ENCODE measurements at regions not wholly inside any gene's neighbourhood (a gene's known extent, or its start where the extent isn't known, plus 50 kb on each side); places are given as distances from the start of the nearest gene placed in this dataset.
"Not testable (repeated sequence)": the region's sequence is repeated elsewhere in the genome, so short reads cannot be mapped to it uniquely, and the experiment has no call there.

DNA sequence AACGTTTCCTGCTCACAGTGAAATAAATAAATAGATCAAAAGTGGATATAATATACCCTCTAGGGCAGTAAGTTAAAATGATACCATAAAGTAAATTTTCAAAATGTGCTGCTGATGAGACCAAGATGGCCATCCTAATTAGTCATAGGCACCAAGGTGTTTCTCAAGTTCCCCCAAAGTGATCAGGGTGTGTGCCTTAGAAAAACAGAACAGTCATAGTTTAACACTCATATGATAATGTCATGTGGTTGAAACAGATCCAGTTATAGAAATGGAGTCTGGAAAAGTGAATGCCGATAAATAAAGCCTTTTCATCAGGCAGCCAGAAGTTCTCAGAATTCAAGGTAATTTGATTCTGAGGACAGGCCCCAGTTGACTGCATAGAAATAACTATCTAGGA lies 161.5 kb upstream of the CDKN2B start:
- no peak for DNase-seq

DNA sequence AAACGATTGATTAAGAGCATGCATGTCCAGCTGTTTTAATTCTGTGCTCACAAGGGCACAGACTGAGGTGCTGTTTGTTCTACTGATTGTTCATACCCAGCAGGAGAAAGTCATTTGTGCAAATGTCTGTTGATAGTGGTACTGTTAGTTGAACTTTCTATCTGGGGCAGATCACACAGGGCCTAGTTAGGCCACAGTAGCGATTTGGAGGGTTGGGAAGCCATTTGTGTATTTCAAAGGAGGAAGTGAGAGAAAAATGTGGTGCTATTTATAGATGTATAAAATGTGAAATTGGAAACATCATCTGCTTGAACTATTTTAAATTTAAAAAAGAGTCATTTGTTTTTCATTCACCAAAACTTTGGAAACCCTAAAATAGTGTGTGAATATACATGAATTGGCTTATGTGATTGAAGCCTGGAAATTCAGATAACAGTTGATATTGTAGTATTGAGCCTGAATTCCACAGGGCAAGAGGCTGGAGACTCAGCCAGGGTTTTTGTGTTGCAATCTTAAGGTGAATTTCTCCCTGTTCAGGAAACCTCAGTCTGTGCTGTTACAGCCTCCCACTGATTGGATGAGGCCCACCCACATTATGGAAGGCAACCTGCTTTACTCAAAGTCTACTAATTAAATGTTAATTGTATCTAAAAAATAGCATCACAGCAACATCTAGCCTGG lies 162.0 kb upstream of the CDKN2B start:
- no peak for DNase-seq

DNA sequence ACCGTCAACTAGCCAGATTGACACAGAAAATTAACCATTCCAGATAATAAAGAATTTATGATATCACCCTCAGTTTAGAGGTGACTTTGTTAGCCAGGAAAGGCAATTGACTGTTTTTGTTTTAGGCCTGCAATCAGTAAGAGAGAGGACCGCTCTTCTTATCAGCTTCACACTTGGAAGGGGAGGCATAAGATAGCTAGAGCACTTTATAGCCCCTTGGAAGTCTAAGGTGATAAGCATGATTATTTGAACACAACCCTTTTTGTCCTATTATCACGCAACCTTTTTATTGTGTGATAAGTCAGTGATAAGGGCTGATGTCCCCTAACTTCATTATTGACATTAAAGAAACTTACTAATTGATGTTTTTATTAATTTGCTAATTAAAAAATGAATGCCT lies 162.6 kb upstream of the CDKN2B start:
- no peak for DNase-seq

DNA sequence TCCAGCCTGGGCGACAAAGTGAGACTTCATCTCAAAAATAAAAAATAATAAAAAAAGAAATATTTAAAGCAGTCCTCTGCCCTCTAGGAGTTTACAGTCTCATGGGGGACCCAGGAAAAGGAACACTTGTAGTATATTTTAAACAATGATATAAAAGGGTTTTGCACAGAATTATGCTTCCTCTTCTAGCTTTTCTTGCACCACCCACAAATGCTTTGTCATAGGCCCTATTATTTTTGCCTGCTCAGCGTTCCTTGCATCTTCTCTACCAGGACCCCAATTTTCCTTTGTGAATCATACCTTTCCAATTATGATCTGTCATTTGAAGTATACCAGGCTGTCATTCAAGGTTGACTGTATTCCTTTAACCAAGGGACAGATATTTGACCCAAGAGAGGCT lies 164.8 kb upstream of the CDKN2B start:
- no peak for DNase-seq

DNA sequence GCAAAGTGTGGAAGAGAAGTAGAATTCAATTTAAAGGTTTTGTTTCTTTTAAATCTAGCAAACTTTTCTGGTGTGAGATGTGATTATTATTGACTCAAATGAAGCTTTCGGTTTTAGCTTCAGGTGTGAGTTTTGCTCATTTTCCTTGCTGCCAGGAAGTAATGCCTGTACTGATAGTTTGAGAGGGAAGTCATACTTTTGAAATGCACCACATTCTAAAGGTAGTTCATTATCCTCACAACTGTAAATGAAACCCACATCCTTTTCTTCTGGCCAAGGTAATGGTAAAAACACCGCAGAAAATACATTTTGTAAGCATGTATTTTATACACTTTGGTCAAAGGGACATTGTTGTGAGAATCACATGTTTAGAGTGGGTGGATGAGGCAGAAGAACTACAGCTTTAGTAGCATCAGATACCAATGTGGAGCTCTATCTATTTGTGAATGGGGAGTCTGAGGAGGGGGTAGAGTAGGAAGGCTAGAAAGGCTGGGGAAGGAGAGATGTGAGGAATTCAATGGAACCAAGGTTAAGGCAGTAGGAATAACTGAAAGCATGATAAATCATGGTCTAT lies 167.0 kb upstream of the CDKN2B start:
- DNase-seq = no peak

DNA sequence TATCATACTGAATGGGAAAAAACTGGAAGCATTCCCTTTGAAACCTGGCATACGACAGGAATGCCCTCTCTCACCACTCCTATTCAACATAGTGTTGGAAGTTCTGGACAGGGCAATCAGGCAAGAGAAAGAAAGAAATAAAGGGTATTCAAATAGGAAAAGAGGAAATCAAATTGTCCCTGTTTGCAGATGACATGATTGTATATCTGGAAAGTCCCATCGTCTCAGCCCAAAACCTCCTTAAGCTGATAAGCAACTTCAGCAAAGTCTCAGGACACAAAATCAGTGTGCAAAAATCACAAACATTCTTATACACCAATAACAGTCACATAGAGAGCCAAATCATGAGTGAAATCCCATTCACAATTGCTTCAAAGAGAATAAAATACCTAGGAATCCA lies 171.9 kb upstream of the CDKN2B start:
- not testable (repeated sequence) for DNase-seq

DNA sequence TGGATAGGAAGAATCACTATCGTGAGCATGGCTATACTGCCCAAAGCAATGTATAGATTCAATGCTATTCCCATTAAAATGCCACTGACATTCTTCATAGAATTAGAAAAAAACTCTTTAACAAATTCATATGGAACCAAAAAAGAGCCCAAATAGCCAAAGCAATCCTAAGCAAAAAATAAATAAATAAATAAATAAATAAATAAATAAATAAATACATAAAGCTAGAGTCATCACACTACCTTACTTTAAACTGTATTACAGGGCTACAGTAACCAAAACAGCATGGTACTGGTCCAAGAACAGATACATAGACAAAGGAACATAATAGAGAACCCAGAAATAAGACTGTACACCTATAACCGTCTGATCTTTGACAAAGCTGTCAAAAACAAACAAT lies 180.4 kb upstream of the CDKN2B start:
- no peak for DNase-seq

DNA sequence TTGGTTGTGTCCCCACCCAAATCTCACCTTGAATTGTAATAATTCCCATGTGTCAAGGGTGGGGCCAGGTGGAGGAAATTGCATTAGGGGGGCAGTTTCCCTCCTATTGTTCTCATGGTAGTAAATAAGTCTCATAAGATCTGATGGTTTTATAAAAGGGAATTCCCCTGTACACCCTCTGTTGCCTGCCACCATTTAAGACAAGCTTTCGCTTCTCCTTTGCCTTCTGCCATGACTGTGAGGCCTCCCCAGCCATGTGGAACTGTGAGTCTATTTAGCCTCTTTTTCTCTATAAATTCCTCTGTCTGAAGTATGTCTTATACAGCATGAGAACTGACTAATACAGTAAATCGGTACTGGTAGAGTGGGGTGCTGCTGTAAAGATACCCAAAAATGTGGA lies 187.9 kb upstream of the CDKN2B start:
- DNase-seq = not testable (repeated sequence)

DNA sequence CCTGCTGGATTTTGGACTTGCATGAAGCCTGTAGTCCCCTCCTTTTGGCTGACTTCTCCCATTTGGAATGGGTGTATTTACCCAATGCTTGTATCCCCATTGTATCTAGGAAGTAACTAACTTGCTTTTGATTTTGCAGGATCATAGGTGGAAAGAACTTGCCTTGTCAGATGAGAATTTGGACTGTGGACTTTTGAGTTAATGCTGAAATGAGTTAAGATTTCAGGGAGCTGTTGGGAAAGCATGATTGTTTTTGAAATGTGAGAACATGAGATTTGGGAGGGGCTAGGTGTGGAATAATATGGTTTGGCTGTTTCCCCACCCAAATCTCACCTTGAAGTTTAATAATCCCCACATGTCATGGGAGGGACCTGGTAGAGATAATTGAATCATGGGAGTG lies 189.6 kb upstream of the CDKN2B start:
- DNase-seq = no peak

DNA sequence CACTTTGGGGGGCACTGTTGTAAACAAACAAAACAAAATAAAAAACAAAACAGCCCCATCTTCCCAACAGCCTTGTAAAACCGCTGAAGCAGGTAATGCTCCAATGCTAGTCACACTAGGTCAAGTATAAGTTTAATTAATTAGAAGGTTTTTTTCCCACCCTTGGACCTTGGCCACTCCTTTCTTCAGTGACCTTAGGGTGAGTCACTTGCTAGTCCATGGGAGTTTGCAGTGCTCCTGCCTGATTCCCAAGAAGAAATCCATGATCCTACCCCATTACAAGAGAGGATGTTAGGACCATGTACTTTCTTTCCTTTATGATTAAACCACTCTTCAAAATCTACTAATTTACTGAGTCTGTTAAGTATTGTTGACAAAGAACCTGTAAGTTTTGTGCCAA lies 192.2 kb upstream of the CDKN2B start:
- no peak for DNase-seq

DNA sequence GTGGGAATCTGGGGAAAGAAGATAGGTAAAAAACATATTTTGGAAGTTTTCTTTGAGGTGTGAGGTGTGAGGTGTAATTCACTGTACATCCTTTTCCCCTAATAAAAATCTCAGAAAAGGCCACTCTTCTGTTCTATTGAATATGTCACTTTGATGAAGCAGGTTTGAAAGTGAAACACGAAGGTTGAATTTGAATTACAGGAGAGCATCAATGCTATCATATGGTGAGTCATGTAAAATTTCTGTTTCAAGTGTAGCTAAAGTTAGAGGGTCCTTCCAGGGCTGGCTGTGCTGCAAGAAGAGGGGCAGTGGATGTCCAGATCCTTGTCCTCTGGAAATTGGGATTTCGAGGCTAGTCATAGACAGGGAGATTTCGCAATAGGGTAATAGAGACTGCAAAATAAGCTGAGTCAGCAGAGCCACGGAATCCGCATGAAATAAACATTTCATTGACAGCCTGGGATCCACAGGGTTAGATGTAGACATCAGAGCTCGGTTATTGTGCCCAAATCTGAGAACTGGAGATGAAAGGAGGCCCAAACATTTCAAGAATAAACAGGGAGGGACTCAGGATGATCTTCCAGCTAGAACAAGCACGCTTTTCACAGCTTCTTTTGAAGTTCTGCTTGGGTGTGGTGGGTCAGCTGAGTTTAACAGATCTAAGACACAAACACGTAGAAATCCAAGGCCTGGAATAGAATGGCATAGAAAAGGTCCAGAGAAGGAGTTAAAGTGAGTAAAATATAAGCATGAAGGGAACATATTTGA lies 194.4 kb upstream of the CDKN2B start:
- DNase-seq = no peak

DNA sequence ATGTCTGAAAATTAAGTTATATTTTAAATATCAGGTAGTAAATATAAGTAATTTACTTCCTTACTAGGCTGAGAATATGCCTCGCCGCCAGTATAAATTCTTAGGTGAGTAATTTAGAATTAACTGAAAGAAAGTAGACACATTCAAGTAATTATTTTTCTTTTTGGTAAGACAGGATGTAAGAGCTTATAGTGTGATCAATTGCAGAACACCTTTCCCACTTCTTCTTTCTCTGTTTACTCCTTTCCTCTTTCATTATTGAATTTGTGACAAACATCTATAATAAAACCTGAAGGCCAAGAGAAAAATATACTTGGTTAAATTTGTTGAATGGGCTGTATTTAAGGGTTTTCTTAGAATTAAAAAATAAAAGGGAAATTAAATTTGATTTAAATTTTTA lies 195.1 kb upstream of the CDKN2B start:
- no peak for DNase-seq

DNA sequence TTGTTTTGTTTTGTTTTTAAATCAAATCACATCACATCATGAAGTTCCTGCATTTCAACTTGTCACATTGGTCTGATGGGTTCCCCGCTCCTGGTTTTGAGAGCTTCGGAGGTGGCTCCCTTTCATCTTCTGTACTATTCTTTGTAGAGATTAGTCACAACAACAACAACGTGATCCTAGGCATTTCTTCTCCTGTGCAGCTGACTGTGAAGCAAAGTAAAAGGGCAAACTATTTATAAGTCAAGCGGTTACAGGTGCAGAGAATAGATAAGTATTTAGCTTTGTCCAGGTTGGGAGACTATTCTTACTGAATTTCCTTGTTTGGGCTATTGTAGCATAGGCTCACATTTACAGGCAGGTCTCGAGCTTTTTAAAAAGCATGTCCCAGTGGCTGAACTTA lies 197.7 kb upstream of the CDKN2B start:
- DNase-seq = no peak

DNA sequence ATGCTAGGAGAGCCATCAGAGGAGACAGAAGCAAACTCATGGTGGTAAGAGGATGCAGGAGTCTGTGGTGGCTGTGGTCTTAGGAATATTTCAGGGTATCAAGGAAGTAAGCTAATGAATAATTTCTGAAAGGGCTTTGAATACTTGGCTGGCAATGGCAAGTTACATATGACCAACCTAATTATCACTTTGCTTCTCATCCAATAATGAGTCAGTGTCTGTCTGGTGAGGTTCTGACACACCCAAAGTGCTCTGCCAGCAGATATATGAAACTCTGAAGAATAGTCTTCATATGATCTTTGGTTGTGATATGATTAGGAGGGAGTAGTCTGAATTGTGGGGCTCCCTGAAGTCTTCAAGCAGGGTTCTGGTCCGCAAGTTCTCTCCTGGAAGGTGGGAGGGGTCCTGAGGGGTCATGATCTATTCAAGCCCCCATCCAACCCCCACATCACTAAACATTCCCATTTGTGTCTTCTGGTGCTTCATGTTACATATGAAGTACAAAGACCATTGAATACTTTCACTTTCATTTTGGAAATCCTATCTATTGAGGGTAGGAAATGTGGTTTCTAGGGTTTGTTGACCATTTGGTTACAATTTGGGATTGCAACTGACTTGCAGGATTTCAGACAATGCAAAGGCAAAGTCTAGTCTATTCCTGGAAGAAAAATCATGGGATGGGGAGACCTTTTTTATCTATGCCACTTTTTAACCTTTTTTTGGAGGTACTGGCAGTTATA lies 199.9 kb upstream of the CDKN2B start:
- DNase-seq = no peak

DNA sequence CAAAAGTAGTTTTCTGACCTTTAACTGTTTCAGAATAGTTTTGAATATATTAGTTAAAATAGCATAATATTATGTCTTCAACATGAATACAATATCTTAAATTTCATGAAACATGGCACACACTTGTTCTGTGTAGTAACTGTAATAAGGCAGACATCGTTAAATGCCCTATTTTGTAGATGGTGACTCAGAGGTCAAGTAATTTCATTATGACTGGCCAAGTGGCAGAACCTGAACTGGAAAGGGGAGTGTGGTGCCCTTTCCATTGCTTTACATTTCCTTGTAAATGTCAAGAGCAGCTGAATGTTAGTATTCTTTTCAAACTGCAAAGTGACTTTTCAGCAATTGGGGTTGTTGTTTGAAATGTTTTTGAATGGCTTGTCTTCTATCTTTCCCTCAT lies 201.2 kb upstream of the CDKN2B start:
- no peak for DNase-seq

DNA sequence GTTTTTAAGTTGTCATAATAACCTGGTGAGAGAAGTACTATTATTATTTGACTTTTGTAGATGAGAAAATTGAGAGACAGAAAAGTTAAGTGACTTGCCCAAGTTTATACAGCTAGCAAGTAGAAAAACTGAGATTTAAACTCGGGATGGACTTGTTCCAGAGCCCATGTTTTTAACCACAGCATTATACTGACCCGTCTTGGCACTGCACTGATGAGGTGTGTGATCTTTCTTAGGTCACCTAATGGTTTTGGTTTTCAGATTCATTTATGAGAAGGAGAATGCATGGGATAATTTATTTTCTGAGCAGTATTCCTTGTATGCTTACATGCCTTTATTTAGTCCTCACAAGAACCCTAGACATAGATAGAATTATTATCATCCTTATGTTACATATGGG lies 201.8 kb upstream of the CDKN2B start:
- DNase-seq = no peak

DNA sequence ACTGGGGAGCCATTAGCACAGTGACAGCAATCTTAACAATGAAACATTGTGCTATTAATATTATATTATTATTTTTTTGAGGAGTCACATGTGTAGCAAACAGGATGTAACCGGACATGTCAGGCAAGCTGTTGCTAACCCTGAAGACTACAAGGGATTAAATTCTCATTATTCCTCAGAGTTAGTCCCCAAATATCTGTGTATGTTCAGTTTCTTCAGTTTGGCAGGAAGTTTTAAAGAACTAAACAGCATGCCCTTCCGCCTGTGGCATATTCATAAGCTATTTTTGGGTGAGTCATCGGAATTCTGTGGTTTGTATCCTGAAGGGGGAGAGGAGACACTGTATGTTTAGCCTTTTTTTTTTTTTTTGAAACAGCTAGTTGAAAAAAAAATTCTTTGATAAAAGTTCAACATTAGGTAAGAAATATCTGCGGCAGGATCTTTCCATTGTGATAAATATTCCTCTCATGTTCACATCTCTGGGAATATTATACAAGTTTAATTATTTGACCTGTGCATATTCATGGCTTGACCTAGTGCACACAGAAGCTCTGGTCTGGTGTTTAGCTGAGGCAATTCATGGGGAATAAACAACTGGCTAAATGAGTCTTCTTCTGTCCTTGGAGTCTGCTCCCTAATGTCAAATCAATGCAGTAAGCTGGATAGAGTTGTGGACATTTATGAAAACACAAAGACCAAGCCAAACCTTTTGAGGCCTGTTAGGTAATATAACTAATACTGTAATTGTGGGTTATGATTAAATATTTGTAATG lies 202.7 kb upstream of the CDKN2B start:
- DNase-seq = no peak

DNA sequence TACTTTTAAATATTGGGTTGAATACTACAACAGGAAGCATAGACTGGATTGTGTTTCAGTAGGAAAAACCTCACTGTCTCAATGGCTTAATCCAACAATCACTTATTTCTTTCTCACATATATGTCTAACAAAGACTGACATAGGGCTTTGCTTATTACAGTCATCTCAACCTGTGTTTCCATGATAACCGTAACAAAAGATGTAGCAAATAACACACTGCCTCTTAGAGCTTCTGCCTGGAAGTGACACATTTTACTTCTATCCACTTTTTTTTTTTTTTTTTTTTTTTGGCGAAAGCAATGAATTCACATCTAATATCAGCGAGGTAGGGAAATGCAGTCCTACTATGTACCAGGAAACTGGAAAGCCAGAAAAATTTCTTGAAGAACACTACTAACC lies 204.9 kb upstream of the CDKN2B start:
- DNase-seq = no peak

DNA sequence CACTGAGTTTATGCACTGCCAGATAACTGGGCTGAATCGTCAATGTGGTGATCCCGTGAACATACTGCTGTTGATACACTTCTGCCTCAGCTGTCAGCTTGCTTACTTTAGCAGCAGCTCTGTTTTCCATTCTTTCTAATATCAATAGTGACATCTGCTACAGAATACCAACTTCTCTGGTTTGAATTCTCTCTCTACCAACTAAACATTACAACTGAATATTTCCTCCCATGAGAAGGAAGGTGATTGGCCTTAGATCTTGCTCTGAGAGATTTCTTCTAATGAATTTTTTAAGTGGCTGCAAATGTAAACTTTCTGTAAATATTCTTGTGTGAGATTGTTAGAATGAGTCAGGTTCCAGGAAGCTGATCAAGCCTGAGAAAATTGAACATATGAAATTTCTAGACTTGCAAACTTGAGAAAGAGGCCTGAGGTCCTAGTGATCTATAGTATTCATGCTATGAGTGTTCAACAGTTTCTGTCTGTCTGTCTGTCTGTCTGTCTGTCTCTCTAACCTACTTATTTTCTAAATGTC lies 205.5 kb upstream of the CDKN2B start:
- DNase-seq = peak in 1 of 2 experiments; percentile 42

DNA sequence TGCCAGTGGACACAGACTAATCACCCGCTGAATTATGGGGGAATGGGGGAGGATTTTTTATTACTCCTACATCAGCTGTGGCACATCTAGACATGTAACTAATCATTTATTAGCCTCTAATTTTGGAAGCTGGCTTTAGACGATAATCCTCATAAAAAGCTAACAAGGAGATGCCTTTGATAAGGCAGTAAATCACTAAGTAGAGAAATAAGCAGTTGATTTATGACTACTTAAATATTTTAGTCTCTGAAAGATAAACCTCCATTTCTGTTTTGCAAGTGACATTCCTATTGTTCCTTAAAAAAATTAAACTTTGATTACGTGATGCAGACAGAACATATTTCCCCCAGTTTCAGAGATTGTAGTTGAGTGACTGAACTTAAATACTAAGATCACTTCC lies 206.4 kb upstream of the CDKN2B start:
- DNase-seq = no peak

DNA sequence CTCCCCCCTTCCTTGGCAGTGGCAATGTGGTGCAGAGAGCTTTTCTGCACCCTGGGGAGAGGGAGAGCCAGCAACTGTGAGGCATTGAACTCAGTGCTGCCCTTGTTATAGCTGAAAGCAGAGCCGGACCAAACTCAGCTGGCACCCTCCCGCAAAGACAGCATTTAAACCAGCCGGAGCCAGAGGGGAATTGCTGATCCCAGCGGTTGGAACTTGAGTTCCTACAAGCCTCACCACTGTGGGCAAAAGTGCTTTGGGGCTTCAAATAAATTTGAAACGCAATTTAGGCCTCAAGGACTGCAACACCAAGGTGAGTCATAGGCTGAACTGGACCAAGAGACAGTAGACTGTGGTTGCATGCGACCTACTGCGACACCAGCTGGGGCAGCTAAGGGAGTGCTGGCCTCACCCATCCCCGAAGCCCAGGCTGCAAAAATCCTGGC lies 207.6 kb upstream of the CDKN2B start:
- peak in 1 of 2 experiments; percentile 47 for DNase-seq

DNA sequence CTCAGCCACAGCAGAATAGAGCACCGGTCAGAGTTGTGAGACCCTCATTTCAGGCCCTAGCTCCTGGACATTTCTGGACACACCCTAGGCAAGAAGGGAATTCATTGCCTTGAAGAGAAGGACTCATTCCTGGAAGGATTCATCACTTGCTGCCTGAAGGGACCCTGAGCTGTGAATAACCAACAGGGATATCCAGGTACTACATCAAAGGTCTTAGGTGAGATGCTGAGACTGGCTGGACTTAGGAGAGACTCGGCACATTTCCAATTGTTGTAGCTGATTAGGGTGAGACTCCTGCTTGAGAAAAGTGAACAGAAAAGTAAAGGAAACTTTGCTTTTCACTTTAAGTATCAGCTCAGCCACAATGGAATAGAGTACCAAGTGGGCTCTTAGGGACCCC lies 208.1 kb upstream of the CDKN2B start:
- no peak for DNase-seq

DNA sequence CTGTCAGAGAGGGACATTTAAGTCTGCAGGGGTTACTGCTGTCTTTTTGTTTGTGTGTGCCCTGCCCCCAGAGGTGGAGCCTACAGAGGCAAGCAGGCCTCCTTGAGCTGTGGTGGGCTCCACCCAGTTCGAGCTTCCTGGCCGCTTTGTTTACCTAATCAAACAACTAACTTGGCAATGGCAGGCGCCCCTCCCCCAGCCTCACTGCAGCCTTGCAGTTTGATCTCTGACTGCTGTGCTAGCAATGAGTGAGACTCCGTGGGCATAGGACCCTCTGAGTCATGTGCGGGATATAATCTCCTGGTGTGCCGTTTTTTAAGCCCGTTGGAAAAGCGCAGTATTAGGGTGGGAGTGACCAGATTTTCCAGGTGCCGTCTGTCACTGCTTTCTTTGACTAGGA lies 216.8 kb upstream of the CDKN2B start:
- DNase-seq = not testable (repeated sequence)
